ENCODE measurements at regions not wholly inside any gene's neighbourhood (a gene's known extent, or its start where the extent isn't known, plus 50 kb on each side); places are given as distances from the start of the nearest gene placed in this dataset.
"Not testable (repeated sequence)": the region's sequence is repeated elsewhere in the genome, so short reads cannot be mapped to it uniquely, and the experiment has no call there.

GRCh38 chr3:177676148-177676547 lies 478.9 kb upstream of the TBL1XR1 start:
- no peak for DNase-seq (ENCODE audit: low spot score)

- no peak for DNase-seq (ENCODE audit: low spot score)
These were observed 479.8 kb upstream of the TBL1XR1 start for GRCh38 chr3:177676947-177677587.

GRCh38 chr3:177679568-177680471 lies 482.5 kb upstream of the TBL1XR1 start:
- DNase-seq (ENCODE audit: low spot score), result no peak

GRCh38 chr3:177680472-177680821 lies 483.2 kb upstream of the TBL1XR1 start:
- DNase-seq (ENCODE audit: low spot score), result no peak

GRCh38 chr3:177681156-177681555 lies 483.9 kb upstream of the TBL1XR1 start:
- no peak for DNase-seq (ENCODE audit: low spot score)

GRCh38 chr3:177681852-177682251 lies 484.6 kb upstream of the TBL1XR1 start:
- no peak for DNase-seq (ENCODE audit: low spot score)

- no peak for DNase-seq (ENCODE audit: low spot score)
These were observed 486.3 kb upstream of the TBL1XR1 start for GRCh38 chr3:177683586-177683985.

GRCh38 chr3:177686671-177687070 lies 489.4 kb upstream of the TBL1XR1 start:
- DNase-seq (ENCODE audit: low spot score), result no peak

GRCh38 chr3:177687291-177687690 lies 490.0 kb upstream of the TBL1XR1 start:
- no peak for DNase-seq (ENCODE audit: low spot score)

- DNase-seq (ENCODE audit: low spot score), result no peak
These were observed 490.9 kb upstream of the TBL1XR1 start for GRCh38 chr3:177688152-177688551.

- no peak for DNase-seq (ENCODE audit: low spot score)
These were observed 491.8 kb upstream of the TBL1XR1 start for GRCh38 chr3:177689077-177689476.

GRCh38 chr3:177689869-177690268 lies 492.6 kb upstream of the TBL1XR1 start:
- DNase-seq (ENCODE audit: low spot score), result no peak

GRCh38 chr3:177690306-177690705 lies 493.0 kb upstream of the TBL1XR1 start:
- DNase-seq (ENCODE audit: low spot score), result no peak

GRCh38 chr3:177692304-177692975 lies 495.2 kb upstream of the TBL1XR1 start:
- DNase-seq (ENCODE audit: low spot score), result no peak

GRCh38 chr3:177693616-177694264 lies 496.5 kb upstream of the TBL1XR1 start:
- no peak for DNase-seq (ENCODE audit: low spot score)

GRCh38 chr3:177694316-177694715 lies 497.0 kb upstream of the TBL1XR1 start:
- no peak for DNase-seq (ENCODE audit: low spot score)

- no peak for DNase-seq (ENCODE audit: low spot score)
These were observed 497.7 kb upstream of the TBL1XR1 start for GRCh38 chr3:177694951-177695350.

GRCh38 chr3:177700117-177700516 lies 502.8 kb upstream of the TBL1XR1 start:
- no peak for DNase-seq (ENCODE audit: low spot score)

GRCh38 chr3:177703788-177704187 lies 506.5 kb upstream of the TBL1XR1 start:
- DNase-seq (ENCODE audit: low spot score), result no peak

GRCh38 chr3:177705976-177706823 lies 508.9 kb upstream of the TBL1XR1 start:
- DNase-seq (ENCODE audit: low spot score), result no peak

GRCh38 chr3:177709470-177709869 lies 512.2 kb upstream of the TBL1XR1 start:
- not testable (repeated sequence) for DNase-seq (ENCODE audit: low spot score)

Measured in LoVo (cell line).